HG02981 (cell line): ENCODE measurements at regions not wholly inside any gene's neighbourhood (a gene's known extent, or its start where the extent isn't known, plus 50 kb on each side); places are given as distances from the start of the nearest gene placed in this dataset.
"Not testable (repeated sequence)": the region's sequence is repeated elsewhere in the genome, so short reads cannot be mapped to it uniquely, and the experiment has no call there.

Experiments used
- ATAC-seq: cut with Tn5 transposase; IDR thresholded peaks from one replicate; pipeline ENCODE4 v1.9.1; 2021; ENCODE audit warnings: mild to moderate bottlenecking, moderate library complexity; ENCODE audit not compliant: unreplicated experiment

GRCh38 chr13:24563087-24563486 is 50.5 kb upstream of the PARP4 start:
- no peak for ATAC-seq

DNA sequence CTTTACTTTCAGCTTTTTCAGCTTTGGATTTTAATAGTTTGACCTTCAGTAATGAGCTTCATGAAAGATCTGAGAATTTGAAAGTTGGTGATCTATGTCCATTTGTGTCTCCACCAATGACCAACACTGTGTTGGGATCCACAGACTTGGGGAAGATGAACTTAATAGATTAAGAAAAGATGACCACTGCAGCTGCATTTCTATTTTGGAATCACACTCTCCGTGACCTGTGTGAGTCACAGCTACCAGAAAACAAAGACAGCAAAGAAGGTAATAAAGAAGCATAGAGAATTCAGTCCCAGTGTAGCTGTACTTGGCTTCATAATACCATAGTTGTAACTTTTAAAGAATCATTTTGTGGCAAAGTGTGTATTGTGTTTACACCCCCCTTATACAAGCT is 51.4 kb upstream of the PARP4 start:
- not testable (repeated sequence) for ATAC-seq

- ATAC-seq, result no peak
These were observed 52.3 kb upstream of the PARP4 start for GRCh38 chr13:24564881-24565280.

- not testable (repeated sequence) for ATAC-seq
These were observed 55.0 kb upstream of the PARP4 start for GRCh38 chr13:24567593-24567992.

GRCh38 chr13:24574847-24575246 is 62.3 kb upstream of the PARP4 start:
- no peak for ATAC-seq

DNA sequence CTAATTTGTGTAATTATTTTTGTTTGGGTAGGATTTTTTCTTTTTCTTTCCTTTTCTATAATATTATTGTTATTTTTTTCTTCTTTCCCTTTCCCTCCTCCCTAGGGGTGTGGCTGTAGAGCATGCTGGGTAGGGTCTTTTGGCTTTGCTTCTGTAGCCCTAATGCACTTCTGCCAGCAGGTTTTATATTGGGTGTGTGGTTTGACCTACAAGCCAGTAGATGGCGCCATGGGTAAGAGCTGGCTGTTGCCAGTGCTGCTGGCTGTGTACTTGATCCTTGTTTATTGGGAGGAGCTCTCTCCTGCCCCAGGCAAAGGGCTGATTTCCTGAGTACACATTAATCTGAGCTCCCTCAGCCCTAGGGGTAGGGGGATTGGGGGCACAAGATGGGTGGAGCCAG is 67.7 kb upstream of the PARP4 start:
- ATAC-seq, result not testable (repeated sequence)

GRCh38 chr13:24581578-24581977 is 69.0 kb upstream of the PARP4 start:
- ATAC-seq, result not testable (repeated sequence)

DNA sequence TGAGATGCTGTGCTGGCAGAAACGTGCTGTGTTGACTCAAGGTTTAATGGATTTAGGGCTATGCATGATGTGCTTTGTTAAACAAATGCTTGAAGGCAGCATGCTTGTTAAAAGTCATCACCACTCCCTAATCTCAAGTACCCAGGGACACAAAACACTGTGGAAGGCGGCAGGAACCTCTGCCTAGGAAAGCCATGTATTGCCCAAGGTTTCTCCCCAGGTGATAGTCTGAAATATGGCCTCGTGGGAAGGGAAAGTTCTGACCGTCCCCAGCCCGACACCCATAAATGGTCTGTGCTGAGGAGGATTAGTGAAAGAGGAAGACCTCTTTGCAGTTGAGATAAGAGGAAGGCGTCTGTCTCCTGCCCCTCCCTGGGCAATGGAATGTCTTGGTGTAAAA is 79.1 kb upstream of the PARP4 start:
- ATAC-seq, result not testable (repeated sequence)

DNA sequence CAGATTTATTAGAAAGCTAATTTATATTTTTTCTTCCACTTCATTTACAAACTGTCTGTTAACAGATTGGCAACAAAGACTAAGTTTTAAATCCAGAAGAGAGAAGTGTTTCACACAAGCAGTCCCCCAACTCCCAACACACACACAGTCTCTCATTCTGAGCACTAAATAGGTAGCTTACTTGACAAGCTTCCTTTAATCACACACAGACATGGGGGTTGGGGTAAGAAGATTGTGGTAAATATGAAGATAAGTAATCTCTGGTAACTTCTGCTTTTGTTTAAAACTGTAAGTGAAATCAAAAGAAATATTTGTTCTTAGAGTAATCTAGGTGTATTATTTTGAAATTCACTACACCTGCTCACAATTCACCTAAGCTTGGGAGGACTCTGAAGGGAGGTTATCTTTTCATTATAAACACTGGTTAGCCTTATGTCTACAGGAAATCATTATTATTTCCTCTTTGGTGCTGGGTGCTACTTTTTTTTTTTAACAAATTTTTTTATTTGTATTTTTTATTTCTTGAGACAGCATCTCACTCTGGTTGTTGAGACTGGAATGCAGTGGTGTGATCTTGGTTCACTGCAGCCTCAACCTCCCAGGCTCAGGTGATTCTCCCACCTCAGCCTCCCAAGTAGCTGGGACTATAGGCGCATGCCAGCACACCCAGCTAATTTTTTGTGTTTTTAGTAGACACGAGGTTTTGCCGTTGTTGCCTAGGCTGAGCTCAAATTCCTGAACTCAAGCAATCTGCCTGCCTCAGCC is 82.1 kb upstream of the ATP12A start:
- ATAC-seq, result not testable (repeated sequence)

DNA sequence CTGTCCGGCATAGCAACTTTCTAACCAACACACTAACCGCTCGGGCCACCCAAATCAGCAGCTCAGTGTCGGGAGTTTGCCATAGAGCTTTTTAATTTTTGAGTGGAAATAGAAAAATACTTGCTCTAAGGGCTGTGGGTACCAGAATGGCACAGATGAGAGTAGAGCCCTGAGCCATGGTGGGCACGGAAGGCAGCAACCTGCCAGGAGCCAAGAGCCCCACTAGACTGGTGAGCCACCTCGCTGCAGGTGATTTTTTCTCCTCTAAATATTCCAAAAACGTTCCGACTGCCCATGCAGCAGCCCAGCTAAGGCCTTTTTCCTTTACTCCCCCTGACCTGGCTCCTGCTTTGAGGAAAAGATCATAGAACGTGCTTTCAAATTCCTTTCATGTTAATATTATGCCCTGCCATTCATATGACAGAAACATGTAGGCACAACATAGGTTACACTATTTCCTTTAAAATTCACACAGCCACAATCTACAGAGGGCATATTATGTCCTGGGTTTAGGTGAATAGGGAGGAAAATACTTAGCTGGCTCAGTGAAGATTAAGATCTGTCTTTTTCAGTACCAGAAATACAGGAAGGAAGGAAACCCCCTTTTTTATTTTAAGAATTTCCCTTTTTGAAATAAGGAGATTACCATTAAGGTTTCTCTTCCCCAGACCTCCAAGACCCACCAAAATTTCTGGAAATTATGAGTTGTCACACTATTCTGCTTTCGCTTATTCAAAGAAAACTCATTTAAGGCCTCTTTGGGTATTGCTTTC is 81.0 kb upstream of the ATP12A start:
- ATAC-seq, result not testable (repeated sequence)

- ATAC-seq, result no peak
These were observed 74.3 kb upstream of the ATP12A start for GRCh38 chr13:24605923-24606372.

DNA sequence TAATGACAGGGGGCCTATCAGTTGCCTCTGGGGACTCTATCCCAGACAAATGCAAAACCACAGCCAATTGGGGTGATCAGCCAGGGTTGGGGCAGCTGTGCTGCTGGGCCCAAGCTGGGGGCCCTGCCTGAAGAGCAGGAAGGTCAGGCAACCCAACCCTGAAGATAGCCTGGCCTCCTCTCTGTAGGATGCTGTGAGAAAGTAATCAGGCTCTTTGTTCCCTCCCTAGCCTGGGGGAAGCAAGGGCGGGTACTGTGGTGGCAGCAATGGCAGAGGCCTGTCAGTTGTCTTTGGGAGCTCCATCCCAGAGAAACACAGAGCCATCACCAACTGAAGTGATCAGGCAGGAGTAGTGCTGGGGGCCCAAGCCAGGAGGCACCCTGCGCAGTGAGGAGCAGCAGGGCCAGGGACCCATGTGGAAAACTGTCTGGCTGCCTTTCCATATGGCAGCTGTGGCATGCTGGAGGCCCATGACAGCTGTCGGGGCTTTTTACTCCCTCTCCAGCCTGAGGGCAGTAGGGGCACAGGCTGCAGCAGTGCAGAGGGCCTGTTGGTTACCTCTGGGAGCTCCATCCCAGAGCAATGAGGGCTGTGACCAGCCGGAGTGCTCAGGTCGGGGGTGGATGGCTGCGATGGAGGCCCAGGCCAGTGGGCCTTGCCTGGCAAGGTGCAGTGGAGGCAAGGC is 73.6 kb upstream of the ATP12A start:
- no peak for ATAC-seq

GRCh38 chr13:24610956-24611355 is 69.3 kb upstream of the ATP12A start:
- no peak for ATAC-seq

DNA sequence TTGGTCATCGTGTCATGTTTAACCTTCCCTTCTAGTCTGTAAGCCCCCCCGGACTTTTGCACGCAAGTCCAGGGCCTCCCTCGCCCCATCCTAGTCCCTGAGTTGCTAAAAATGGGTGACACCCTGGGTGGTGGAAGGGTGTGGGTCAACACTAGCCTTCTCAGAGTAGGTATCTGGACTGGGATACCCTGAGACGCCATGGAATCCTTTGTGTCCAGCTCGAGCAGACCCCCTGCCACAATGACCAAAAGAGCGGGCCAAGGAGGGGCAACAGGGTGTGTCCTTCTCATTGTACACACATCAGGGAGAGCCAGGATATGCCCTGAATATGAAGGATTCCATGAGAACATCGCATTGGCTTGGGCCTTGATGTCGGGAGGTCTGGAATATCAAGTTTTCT is 67.5 kb upstream of the ATP12A start:
- ATAC-seq, result no peak

- ATAC-seq, result no peak
These were observed 67.1 kb upstream of the ATP12A start for GRCh38 chr13:24613128-24613527.

- ATAC-seq, result no peak
These were observed 66.5 kb upstream of the ATP12A start for GRCh38 chr13:24613755-24614154.

GRCh38 chr13:24614306-24615080 is 65.7 kb upstream of the ATP12A start:
- no peak for ATAC-seq

DNA sequence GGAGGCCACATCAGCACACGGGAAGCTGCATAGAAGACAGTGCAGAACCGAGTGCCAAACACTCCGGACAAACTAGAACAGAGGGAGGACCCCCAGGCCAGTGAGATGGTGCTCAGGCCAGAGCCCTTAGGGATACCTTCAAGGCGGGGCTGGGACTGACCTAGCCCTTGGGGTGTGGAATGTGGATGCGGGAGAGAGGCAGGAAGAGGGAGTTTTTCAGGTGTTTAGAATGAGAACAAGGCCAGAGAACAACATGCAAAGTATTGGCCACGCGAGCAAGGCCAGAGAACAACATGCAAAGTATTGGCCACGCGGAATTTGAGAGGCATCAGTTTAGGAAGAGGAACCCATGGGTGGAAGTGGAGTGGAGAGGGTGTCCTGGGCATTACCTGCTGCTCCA is 65.1 kb upstream of the ATP12A start:
- ATAC-seq, result no peak

- no peak for ATAC-seq
These were observed 64.2 kb upstream of the ATP12A start for GRCh38 chr13:24615911-24616472.

GRCh38 chr13:24616514-24616913 is 63.7 kb upstream of the ATP12A start:
- no peak for ATAC-seq
